Astrocyte of the spinal cord (primary cell): ENCODE measurements at regions not wholly inside any gene's neighbourhood (a gene's known extent, or its start where the extent isn't known, plus 50 kb on each side); places are given as distances from the start of the nearest gene placed in this dataset.
"Not testable (repeated sequence)": the region's sequence is repeated elsewhere in the genome, so short reads cannot be mapped to it uniquely, and the experiment has no call there.

Experiments used
- DNase-seq: peaks from one replicate; pipeline ENCODE4 v3.0.0; 2011; ENCODE audit warnings: low read depth, low spot score
- H3K4me3 ChIP-seq: 2 replicates; pipeline ENCODE4 v1.5.1; 2011; ENCODE audit warnings: low read depth, mild to moderate bottlenecking, low read length, moderate library complexity
- CTCF ChIP-seq: IDR thresholded peaks from 2 replicates; pipeline ENCODE4 v1.5.1; 2012; ENCODE audit warnings: low read depth, mild to moderate bottlenecking, low read length, inconsistent platforms
- in situ Hi-C: cut with HindIII; loops from 2 replicates; pipeline ENCODE4 v1.10.0; 2017; ENCODE audit warnings: low sequenced_read_pairs

- no peak overlapping the region for H3K4me3 ChIP-seq
- DNase-seq: peak; percentile 64
- in situ Hi-C loops: no loop called here
- TF ChIP-seq CTCF: peak; percentile 87
Observed at GRCh38 chr5:36739751-36740221, 133.4 kb downstream of the SLC1A3 start.

- no peak overlapping the region for H3K4me3 ChIP-seq
- no peak for TF ChIP-seq CTCF
- no peak for DNase-seq
- in situ Hi-C loops: no loop called here
Observed at GRCh38 chr5:36740259-36740898, 134.0 kb downstream of the SLC1A3 start.

- TF ChIP-seq CTCF: no peak
- no peak overlapping the region for H3K4me3 ChIP-seq
- in situ Hi-C loops: no loop called here
- DNase-seq: no peak
Observed at GRCh38 chr5:36741128-36741527, 134.7 kb downstream of the SLC1A3 start.

GRCh38 chr5:36743891-36744772 is 132.4 kb upstream of the NIPBL start:
- peak; percentile 75 for TF ChIP-seq CTCF
- H3K4me3 ChIP-seq: peak overlapping the region; percentile 37
- DNase-seq: peak; percentile 62
- in situ Hi-C loops: no loop called here

GRCh38 chr5:36744773-36745589 is 131.6 kb upstream of the NIPBL start:
- no peak for TF ChIP-seq CTCF
- in situ Hi-C loops: no loop called here
- DNase-seq: peak; percentile 36
- peak overlapping the region; percentile 37 for H3K4me3 ChIP-seq

GRCh38 chr5:36747794-36748193 is 128.8 kb upstream of the NIPBL start:
- DNase-seq, H3K4me3 ChIP-seq, in situ Hi-C loops: not testable (repeated sequence)
